Fibroblast of skin of scalp (primary cell): ENCODE measurements at regions not wholly inside any gene's neighbourhood (a gene's known extent, or its start where the extent isn't known, plus 50 kb on each side); places are given as distances from the start of the nearest gene placed in this dataset.

Source experiments
- DNase-seq: peaks from one replicate; pipeline ENCODE4 v3.0.0-alpha.2; 2013

GRCh38 chr12:82149045-82149444 lies 209.1 kb downstream of the CCDC59 start:
- no peak for DNase-seq

DNA sequence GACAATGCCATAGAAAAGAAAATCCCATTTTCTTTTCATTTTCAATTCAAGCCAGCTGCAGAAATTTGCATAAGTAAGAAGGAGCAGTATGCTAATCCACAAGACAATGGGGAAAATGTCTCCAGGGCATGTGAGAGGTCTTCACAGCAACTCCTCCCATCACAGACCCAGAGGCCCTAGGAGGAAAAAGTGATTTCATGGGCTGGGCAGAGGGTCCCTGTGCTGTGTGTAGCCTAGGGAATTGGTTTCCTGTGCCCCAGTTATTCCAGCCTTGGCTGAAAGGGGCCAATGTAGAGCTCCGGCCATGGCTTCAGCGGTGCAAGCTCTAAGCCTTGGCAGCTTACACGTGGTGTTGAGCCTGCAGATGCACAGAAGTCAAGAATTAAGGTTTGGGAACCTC lies 211.4 kb downstream of the CCDC59 start:
- DNase-seq, result no peak

GRCh38 chr12:82144505-82144904 lies 213.7 kb downstream of the CCDC59 start:
- no peak for DNase-seq

DNA sequence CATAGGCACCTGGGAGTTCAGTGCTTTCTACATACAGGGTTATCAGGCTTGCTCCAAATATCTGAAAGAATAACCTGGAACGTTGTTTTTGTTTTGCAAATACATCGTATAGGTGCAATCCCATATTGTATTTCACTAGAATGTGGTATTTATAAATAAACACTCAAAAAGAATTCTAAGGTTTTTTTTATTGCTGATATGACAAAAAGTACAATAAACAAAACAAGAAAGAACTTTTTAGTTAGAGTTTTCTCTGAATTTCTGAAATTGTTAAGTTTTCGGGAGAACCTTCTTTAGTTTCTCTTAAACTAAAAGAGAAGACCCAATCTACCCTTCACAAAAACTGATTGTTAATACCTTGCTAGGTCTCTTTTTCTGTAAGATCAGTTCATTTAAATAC lies 225.8 kb downstream of the CCDC59 start:
- no peak for DNase-seq

DNA sequence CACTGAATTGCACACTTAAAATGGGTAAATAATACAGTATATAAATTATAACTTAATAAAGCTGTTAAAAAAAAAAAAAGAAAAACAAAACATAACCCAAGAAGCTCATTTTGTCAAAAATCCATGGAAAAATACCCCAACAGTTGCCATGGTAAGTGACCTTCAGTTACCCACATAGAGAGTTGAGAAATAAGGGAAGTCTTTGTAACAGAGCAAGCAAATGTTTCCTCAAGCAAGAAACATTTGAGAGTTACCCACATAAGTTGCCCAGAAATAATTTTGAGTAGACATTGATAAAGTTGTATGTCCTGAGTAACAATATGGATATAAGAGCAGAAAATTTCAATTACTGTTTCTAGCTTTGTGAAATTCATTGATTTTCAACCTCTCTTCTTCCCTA lies 227.4 kb downstream of the CCDC59 start:
- no peak for DNase-seq

GRCh38 chr12:82124711-82125380 lies 233.3 kb downstream of the CCDC59 start:
- DNase-seq, result no peak

- DNase-seq, result no peak
These were observed 236.6 kb downstream of the CCDC59 start for GRCh38 chr12:82121545-82121944.

DNA sequence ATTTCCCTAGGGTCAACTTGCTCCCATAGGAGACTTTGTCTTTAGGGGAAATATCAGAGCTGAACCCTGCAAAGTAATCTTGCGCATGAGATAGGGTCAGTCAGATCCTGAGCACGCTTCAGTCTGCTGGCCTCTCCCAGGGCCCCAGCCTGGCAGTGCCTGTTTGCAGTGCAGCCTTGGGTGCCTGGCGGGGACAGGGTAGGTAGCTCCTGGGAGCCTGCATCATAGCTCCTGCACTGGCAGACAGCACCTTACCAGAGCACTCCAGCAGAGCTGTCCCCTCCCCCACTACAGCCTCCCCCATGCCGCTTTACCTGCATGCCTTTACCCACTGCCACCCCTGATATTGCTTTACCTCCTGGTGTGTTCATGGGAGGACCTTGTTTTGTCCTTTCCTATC lies 237.3 kb downstream of the CCDC59 start:
- no peak for DNase-seq

- no peak for DNase-seq
These were observed 248.9 kb downstream of the CCDC59 start for GRCh38 chr12:82109243-82109642.

- no peak for DNase-seq
These were observed 249.6 kb downstream of the CCDC59 start for GRCh38 chr12:82108615-82109014.

DNA sequence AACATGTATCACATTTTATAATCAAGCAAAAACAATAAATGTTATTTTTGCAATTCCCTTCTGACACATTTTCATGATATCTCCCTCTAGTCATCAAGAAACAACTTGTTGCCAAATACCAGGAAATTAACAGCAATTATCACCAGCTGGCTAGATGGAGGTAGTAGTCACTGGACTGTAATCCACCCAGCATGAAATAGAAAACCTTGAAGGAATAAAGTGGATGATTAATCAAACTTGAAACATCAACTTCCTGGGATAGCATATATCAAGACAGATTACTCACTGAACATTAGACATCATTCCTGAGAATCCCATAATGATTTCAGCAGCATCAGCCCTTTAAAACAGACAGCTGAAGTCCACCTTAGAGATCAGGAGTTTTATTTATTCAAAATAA lies 259.0 kb downstream of the CCDC59 start:
- no peak for DNase-seq

DNA sequence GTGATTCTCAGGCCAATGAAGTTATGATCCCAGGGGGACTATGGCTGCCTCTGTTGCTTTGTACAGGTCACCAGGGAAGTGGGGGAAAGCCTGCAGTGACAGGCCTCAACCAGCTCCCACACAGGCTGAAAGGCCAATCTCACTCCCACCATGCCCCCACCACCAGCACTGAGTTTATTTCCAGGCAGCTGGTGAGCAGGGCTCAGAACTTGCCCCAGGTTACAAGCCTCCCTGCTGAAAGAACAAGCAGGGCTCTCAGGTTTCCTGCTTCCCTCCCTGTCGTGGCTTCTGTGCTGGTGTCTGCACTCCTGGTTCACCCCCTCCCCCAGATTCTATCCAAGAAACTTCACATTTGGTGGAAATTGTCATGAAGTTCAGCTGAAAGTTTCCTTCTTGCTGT lies 260.3 kb downstream of the CCDC59 start:
- no peak for DNase-seq

DNA sequence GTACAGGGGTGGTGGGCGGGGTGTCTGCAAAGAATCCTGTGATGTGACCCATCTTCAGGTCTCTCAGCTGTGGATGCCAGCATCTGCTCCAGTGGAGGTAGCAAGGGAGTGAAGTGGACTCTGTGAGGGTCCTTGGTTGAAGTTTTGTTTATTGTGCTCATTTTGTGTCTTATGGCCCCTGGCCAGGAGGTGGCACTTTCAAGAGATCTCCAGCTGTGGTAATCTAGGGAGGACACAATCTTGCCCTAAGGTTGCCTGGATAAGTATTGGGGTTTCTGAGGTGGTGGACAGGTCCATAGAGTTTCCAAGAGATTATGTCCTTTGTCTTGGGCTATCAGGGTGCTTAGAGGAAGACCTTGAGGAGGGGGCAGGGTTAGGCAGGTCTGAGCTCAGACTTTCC lies 260.7 kb downstream of the CCDC59 start:
- no peak for DNase-seq

DNA sequence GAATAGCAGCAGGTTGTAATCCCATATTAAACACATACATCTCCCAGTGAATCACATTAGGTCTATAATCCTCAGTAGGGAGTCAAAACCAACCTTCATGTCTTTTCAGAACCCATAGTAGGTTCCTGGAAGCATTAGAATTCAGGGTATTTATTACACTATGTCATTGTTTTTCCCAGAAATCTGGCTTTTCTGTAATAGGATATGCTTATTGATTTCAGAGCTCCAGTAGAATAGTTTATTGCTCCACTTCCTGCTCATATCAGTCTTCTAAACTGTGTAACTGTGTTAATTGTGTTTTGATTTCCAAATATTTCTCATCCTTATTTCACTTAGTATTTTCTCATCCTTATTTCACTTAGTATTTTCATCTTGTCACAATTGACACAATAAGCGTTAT lies 268.0 kb downstream of the CCDC59 start:
- DNase-seq, result no peak

DNA sequence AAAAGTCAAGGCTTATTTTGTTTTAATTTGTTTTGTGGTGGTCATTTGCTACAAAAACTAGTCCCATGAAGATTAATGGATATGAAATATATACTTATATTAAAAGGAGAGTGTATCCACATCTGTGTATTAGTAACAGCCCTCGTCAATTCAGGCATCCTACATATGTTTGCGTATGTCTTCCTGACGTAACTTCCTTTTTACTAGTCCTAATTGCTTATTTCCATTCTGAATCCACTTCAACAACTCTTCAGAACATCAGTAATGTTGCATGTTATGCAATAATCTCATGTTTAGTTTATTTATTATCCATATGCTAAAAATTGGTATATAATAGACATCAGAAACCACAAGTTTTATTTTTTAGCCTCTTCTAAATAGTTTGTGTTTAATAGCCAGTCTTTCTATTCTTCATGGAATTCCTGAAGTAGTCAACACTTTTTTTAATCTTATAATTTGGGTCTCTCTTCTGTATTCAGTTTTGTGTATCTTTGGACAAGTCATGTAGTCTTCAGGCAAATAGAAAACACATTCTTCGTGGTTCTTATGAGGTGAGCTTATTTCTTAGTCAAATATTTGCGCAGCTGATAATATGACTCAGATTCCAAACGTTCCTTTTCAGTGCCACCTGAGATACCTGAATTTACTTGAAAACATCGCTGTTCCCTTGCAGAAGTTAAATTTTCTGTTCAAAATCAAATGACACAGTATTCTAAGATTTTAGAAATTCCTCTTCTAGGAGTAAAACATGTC lies 268.6 kb downstream of the CCDC59 start:
- no peak for DNase-seq

GRCh38 chr12:82082501-82082900 lies 275.7 kb downstream of the CCDC59 start:
- DNase-seq, result no peak

GRCh38 chr12:82069931-82070514 lies 288.2 kb downstream of the CCDC59 start:
- DNase-seq, result no peak

DNA sequence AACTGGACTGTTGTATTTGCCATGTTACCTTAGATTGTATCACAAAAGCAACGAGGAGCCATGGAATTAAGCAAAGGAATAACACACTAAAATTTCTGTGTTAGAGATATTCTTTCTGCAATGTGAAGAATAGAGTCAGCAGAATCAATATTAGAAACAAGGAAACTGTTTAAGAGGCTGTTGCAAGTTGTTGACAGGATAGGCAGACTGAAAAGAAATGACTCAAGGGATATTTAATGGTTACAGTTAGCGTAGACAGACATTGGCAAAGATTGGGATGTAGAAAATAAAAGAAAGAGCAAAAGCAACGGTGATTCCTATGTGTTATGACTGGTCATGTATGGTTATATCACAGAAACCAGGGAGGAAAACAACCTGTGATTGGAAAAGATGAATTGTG lies 299.0 kb upstream of the PPFIA2 start:
- DNase-seq, result no peak

DNA sequence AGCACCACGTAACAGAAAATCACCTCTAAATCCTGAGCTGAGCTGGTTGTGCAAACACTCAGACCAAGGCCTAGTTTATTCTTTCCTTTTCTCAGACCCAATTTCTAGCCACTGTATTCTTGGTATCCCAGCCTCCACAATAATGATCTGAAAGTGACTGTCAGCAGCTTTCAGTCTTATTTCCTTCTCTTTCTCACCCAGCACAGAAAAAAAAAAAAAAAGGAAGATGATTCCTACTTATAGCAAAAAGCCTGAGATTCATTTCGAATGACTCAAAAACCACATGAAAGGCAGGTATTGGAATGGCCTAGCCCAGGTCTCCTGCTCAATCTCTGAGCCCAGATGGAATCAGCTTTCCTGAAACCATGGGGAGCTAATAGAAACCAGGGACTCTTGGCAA lies 298.6 kb upstream of the PPFIA2 start:
- DNase-seq, result no peak

- no peak for DNase-seq
These were observed 296.2 kb upstream of the PPFIA2 start for GRCh38 chr12:82055391-82055790.

DNA sequence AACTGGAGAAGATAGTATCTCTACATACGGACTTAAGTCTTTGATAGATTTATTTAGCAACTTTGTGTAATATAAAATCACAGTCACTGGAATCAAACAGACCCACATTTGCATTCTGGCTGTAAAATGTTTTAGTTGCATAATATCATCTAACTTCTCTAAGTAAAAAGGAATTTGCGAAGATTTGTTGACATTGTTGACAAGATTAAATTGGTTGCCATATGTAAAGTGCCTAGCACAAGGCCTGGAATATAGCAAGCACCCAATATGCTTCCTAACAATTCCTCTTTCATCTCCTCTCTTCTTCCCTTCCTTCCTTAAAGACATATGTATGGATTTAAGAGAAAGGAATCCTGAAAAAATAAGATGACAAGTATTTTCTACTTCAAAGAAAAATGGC lies 295.4 kb upstream of the PPFIA2 start:
- no peak for DNase-seq

GRCh38 chr12:82047446-82047845 lies 288.3 kb upstream of the PPFIA2 start:
- DNase-seq, result no peak

- DNase-seq, result no peak
These were observed 282.0 kb upstream of the PPFIA2 start for GRCh38 chr12:82040987-82041743.
